GM18502 (cell line): ENCODE measurements at regions not wholly inside any gene's neighbourhood (a gene's known extent, or its start where the extent isn't known, plus 50 kb on each side); places are given as distances from the start of the nearest gene placed in this dataset.

Source experiments
- ATAC-seq: cut with Tn5 transposase; IDR thresholded peaks from one replicate; pipeline ENCODE4 v1.9.1; 2021; ENCODE audit warnings: mild to moderate bottlenecking; ENCODE audit not compliant: unreplicated experiment, poor library complexity

GRCh38 chr2:65500310-65501040 is 68.1 kb upstream of the SPRED2 start:
- peak; percentile 79 for ATAC-seq

GRCh38 chr2:65499216-65499615 is 66.8 kb upstream of the SPRED2 start:
- ATAC-seq, result no peak

- no peak for ATAC-seq
Measured at GRCh38 chr2:65498396-65498795, 66.0 kb upstream of the SPRED2 start.

- no peak for ATAC-seq
Measured at GRCh38 chr2:65495251-65495877, 63.0 kb upstream of the SPRED2 start.

GRCh38 chr2:65494078-65494477 is 61.7 kb upstream of the SPRED2 start:
- ATAC-seq, result no peak

- ATAC-seq, result no peak
Measured at GRCh38 chr2:65491381-65491905, 59.0 kb upstream of the SPRED2 start.

- ATAC-seq, result no peak
Measured at GRCh38 chr2:65490222-65490621, 57.8 kb upstream of the SPRED2 start.

- ATAC-seq, result no peak
Measured at GRCh38 chr2:65489269-65489668, 56.9 kb upstream of the SPRED2 start.

GRCh38 chr2:65488527-65488926 is 56.1 kb upstream of the SPRED2 start:
- no peak for ATAC-seq

GRCh38 chr2:65487404-65487803 is 55.0 kb upstream of the SPRED2 start:
- ATAC-seq, result no peak

GRCh38 chr2:65486802-65487201 is 54.4 kb upstream of the SPRED2 start:
- ATAC-seq, result no peak

- ATAC-seq, result no peak
Measured at GRCh38 chr2:65486282-65486681, 53.9 kb upstream of the SPRED2 start.

GRCh38 chr2:65485839-65486238 is 53.4 kb upstream of the SPRED2 start:
- no peak for ATAC-seq

GRCh38 chr2:65483763-65484162 is 51.4 kb upstream of the SPRED2 start:
- no peak for ATAC-seq

GRCh38 chr2:65482971-65483370 is 50.6 kb upstream of the SPRED2 start:
- no peak for ATAC-seq
